ENCODE measurements at regions not wholly inside any gene's neighbourhood (a gene's known extent, or its start where the extent isn't known, plus 50 kb on each side); places are given as distances from the start of the nearest gene placed in this dataset.
"Not testable (repeated sequence)": the region's sequence is repeated elsewhere in the genome, so short reads cannot be mapped to it uniquely, and the experiment has no call there.

GRCh38 chr16:29297144-29297808 lies 109.2 kb downstream of the NPIPB11 start:
- not testable (repeated sequence) for DNase-seq (ENCODE audit: low spot score)

DNA sequence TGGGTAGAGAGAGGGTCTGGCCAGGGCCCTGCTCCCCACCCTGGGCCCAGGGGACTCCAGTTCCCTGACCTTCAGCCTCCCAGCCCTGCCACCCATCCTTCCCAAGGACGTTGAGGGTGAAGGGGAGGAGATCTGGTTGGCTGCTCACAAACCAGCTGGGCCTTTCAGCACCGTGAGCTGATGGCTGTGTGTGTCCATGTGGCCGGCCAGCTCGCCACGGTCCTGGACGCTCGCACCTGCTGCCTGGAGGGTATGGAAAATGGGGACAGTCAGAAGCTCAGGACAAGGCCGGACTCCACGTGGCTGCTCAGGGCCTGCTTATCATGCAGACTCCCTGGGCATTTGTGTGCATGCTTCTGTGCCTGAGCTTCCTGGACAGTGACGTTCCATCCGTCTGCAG lies 110.3 kb downstream of the NPIPB11 start:
- DNase-seq (ENCODE audit: low spot score), result not testable (repeated sequence)

DNA sequence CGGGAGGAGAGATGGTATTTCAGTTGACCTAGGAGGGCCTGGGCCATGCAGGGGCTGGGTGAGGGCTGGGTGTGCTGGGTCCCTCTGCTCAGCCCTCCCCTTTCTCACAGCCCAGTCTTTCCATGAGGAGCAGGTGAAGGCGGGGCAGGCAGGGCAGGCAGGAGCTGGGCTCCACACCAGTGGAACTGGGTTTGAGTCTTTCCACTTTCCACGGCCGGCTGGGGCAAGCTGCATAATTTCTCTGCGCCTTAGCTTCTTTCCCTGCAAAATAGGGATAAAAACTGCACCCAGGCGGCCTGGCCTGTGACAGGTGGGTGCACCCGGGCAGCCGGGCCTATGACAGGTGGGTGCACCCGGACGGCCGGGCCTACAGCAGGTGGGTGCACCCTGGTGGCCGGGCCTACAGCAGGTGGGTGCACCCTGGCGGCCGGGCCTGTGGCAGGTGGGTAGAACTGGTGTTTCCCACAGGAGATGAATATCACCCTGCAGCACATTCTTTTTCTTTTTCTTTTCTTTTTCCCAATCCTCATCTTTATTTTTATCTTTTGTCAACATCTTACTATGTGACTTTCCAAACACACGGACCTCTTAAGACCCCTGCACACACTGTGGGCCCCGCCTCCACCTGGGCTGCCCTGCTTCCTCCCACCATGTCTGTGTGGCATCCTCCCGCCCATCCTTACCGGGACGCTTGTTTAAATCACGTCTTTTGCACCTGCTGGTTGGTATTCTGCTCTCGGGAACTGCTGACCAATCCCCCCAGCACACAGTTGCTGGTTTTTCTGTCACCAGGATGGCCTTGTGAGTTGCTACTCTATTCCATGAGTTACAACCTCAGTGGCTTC lies 111.3 kb downstream of the NPIPB11 start:
- DNase-seq (ENCODE audit: low spot score), result not testable (repeated sequence)

GRCh38 chr16:29294400-29294933 lies 112.0 kb downstream of the NPIPB11 start:
- not testable (repeated sequence) for DNase-seq (ENCODE audit: low spot score)

DNA sequence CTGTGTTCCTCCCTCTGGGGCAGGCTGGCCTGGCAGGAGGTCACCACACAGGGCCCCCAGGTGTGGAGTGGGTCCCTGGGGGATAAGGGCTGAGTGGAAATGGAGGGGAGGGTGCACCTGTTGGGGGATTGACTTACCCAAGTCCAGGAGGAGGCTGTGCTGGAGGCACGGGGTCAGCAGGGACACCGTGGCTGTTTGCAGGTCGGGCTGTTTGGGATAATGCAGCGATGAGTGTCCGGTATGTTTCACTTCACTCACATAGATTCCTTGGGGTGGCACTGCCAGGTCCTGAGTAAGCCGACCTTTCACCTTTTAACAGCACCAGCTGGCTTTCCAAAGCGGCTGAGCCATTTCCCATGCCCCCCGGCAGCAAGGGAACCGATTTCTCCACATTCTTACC lies 113.0 kb downstream of the NPIPB11 start:
- not testable (repeated sequence) for DNase-seq (ENCODE audit: low spot score)

GRCh38 chr16:29292952-29293471 lies 113.5 kb downstream of the NPIPB11 start:
- not testable (repeated sequence) for DNase-seq (ENCODE audit: low spot score)

DNA sequence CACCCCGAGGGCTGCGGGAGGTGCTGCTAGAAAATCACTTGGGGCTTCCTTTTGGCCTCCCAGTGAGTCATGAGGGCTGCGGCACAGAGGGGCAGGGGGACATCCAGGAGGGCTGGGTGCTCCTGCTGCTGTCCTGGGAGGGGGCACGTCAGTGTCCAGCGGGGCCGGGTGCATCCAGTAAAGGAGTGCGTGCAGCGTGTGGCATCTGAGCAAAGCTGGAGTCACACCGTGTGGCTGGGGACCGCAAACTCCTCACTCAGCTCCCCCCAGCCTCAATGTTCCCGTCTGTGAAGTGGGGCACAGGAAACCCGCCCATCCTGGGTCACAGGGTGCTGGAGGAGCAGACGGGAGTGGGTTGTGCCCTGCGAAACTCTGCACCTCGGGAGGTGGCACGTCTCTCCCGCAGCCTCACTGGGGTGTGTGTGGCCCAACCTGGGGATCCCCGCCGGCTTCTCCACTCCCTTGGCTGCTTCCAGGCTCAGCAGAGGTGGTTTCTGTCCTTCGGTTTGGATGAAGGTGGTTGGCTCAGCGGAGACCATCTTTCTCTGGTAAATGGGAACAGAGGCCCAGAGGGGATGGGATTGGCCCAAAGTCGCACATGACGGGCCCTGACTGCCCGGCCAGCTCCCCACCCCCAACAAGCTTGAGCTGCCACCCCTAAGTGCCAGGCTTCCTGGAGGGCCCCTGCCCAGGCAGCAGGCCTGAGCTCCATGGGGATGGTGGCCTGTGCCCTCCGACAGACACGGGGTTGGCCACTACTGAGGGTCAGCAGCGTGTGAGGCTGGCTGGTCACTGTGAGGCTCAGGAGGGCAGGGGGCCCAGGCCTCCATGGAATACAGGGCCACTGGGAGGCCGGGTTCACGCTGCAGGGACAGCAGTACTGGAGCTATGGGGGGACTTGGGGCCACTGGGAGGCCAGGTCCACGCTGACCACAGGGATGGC lies 114.9 kb downstream of the NPIPB11 start:
- not testable (repeated sequence) for DNase-seq (ENCODE audit: low spot score)

DNA sequence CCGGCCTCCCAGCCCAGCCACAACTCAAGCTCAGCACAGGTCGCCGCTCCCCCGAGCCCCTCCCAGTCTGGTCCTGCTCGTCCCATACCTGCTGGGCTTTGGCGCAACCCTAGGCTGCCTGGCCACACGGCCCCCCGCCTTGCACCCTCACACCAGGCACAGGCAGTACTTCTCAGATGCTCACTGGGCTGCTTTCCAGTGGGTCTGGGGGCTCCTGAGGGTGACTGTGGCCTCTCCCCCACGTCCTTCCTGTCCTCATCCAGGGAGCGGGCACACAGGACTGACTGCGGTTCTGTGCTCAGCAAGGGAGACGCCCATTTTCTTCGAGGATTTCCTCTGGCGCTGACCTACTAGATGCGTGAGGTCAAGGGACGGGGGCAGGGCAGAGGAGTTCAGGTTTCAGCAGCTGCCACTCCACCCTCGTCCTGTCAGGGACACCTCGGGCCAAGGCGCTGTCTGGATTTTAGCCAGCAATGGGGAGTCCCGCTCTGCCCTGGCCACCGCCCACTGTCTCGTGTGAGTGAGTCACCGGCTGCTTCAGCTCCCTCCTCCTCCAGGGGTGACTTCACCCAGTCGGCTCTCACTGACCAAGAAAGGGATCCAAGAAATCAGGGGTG lies 115.8 kb downstream of the NPIPB11 start:
- peak; percentile 98 for DNase-seq (ENCODE audit: low spot score)

DNA sequence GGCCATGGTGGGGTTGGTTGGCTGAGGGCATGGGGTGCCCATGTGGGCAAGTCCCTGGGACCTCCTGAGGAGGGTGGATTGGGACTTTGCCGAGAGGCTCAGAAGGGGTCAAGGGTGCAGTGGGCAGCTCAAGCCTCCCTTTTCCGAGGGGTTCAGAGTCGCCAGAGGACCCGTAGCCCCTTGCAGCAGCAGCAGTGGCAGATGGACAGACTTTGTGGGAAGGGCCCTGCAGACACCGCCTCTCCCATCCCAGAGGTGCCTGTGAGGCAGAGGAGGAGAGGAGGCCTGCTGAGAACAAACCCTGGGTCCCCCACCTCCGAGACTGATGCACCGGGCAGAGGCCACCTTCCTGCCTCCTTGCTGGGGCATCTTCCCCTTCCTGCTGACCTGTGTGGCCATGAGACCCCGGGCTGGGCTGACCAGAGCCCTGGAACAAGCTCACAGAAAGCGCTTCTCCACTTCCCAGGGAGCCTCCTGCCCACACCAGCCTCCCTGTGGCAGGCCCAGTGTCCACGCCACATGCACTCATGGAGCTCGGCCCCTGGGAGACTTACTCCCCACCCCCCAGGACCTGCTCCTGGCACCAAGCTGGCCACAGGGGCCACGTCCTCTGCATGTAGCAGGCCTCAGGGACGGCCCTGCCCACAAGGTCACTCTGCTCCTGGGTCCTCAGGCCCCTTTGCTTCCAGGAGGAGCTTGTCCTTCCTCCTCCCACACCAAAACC lies 116.8 kb downstream of the NPIPB11 start:
- DNase-seq (ENCODE audit: low spot score), result not testable (repeated sequence)

- DNase-seq (ENCODE audit: low spot score), result peak; percentile 72
Measured at GRCh38 chr16:29288711-29289474, 117.6 kb downstream of the NPIPB11 start.

DNA sequence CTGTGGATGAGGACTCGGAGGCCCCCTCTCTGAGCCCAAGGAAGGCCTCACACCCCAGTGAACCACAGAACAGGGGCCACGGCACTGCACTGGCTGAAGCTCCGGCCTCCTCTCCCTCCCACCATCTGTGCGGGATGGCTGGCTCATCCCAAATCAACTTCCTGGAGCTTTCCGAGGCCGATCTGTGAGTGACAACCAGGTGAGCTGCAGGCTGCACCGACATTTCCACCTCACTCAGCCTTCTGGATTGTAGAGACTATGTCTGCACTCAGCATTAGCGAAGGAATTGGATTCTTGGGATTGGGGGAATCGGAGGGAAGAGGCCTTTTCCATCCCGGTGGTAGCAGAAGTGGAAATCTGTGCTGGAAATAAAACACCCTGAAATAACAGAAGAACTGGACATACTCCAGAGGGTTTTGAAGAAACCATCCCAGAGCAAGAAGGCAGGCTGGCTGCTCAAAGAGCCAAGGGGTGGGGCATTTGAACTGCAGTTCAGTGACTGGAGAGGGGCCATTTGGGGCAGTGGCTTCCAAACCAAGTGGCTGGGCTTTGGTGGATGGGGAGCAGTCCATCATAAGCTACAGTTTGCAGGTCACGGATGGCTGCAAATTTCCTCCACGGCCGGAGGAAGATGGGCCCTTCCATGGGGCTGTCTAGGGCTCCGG lies 118.5 kb downstream of the NPIPB11 start:
- not testable (repeated sequence) for DNase-seq (ENCODE audit: low spot score)

DNA sequence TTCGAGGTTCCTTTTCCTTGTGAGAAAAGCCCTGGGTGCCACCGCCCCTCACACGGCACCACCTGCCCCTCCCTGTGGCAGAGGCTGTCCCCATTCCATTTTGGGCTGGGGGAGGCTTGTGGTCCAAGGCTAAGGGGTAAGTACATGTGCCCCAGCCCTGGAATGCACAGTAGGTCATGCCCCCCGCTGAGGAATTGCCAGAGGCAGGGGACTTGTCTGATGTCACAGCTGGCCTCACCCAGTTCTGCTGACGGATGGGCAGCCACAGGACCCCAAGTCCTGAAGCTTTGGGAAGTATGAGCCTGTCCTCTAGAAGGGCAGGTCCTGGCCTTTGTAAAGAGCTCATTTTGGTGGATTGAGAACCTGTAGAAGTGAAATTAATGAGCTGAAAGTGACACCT lies 119.3 kb downstream of the NPIPB11 start:
- not testable (repeated sequence) for DNase-seq (ENCODE audit: low spot score)

- DNase-seq (ENCODE audit: low spot score), result not testable (repeated sequence)
Measured at GRCh38 chr16:29286796-29287195, 119.7 kb downstream of the NPIPB11 start.

- not testable (repeated sequence) for DNase-seq (ENCODE audit: low spot score)
Measured at GRCh38 chr16:29286161-29286560, 120.3 kb downstream of the NPIPB11 start.

DNA sequence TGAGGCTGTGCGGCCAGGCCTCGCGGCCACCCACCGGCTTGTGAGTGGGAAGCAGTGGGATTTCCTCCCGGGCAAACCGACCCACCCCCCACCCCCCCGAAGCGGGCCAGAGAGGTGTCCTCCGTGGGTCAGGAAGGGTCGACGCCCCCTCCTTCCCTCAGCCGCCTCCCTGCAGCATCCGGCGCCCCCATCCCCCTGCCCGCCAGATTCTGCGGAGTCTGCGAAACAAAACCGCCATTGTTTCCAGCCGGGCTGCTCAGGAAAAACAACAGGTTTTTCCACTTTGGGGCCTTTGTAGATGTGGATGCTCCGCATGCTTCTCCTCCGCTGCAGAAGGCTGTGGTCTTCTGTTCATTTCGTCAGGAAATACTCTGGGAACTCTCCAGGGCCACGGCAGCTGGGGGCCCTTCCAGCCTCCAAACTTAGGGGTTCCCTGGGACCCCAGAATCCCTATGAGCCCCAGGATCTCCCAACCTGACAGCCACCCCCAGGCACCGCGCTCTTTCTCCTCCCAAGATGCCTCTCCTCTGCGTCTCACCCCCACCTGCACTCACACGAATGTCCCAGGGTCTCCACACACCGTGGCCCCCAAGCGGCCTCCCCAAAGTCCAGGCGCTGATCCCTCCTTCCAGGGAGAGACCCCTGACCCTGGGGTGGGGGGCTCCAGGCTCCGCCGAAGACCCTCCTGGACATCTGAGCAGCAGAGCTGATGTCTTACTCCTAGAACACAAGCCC lies 121.2 kb downstream of the NPIPB11 start:
- not testable (repeated sequence) for DNase-seq (ENCODE audit: low spot score)

GRCh38 chr16:29284723-29285122 lies 121.8 kb downstream of the NPIPB11 start:
- not testable (repeated sequence) for DNase-seq (ENCODE audit: low spot score)

DNA sequence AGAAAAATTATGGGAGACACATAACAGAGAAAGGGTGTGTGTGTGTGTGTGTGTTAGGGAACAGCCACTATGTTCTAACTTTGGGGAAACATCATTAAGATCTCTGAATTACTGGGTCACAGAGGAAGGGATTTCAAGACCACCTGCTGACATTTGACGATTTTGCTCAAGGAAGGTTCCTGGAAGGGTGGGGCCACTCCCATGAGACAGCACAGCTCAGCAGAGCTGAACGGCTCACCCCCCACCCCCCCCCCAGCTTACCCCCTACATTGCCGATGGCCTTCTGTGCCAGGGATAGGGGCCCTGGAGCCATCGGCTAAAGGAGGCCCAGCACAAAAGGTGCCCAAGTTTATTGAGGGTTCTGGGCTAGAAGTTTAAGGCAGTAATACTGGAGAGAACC lies 122.4 kb downstream of the NPIPB11 start:
- not testable (repeated sequence) for DNase-seq (ENCODE audit: low spot score)
